ENCODE measurements at regions not wholly inside any gene's neighbourhood (a gene's known extent, or its start where the extent isn't known, plus 50 kb on each side); places are given as distances from the start of the nearest gene placed in this dataset.

GRCh38 chr11:69219991-69220390 lies 64.3 kb downstream of the SMIM38 start:
- dilution Hi-C loops (cut with MboI; ENCODE audit: extremely low pct_ligation_motif_present, low sequenced_read_pairs) = no loop called here
- Histone ChIP-seq H3K79me2 (ENCODE audit: control insufficient read depth, insufficient read depth, low read length) (no peaks in the 10 kb centered on the region), H2AFZ (ENCODE audit: control insufficient read depth, low read length) (no peak overlapping the region), H3K9ac (ENCODE audit: control insufficient read depth, extremely low read depth, insufficient read depth, low read length) (no peak overlapping the region), H3K27ac (ENCODE audit: control insufficient read depth, insufficient read depth, low read length) (no peak overlapping the region), H3K9me3 (ENCODE audit: control insufficient read depth, low read depth, low read length) (no peaks in the 10 kb centered on the region), H3K36me3 (ENCODE audit: control insufficient read depth in 2 of 2, extremely low read depth in 1 of 2, insufficient read depth in 2 of 2, low read length in 2 of 2) (no peaks in the 10 kb centered on the region), H4K20me1 (ENCODE audit: control insufficient read depth, extremely low read depth, insufficient read depth, low read length) (no peaks in the 10 kb centered on the region), H3K4me2 (ENCODE audit: control insufficient read depth, extremely low read depth, insufficient read depth, low read depth, low read length) (no peak overlapping the region), H3K27me3 (ENCODE audit: control insufficient read depth, extremely low read depth, insufficient read depth, low read length) (peaks cover 8% of the 10 kb centered on the region), H3K4me3 (ENCODE audit: control insufficient read depth in 2 of 3, extremely low read depth in 1 of 3, insufficient read depth in 2 of 3, low read depth in 1 of 3, low read length in 3 of 3) (no peak overlapping the region), H3K9me1 (ENCODE audit: control insufficient read depth, extremely low read depth, insufficient read depth, low read length) (no peaks in the 10 kb centered on the region), H3K4me1 (ENCODE audit: control insufficient read depth, extremely low read depth, insufficient read depth, low read length) (peaks cover 10% of the 10 kb centered on the region)
- TF ChIP-seq CTCF (optimal IDR thresholded peaks at IDR 0.05 in 1 of 3, IDR thresholded peaks at IDR 0.05 in 1 of 3, conservative IDR thresholded peaks at IDR 0.05 in 1 of 3; ENCODE audit: extremely low read depth in 1 of 3, insufficient read depth in 2 of 3, low read length in 3 of 3) = no peak
- no peak for TF ChIP-seq EZH2 (IDR thresholded peaks at IDR 0.05; ENCODE audit: low read length)
- no peak for DNase-seq (ENCODE audit: low read depth, low spot score)
- FAIRE-seq = no peak

GRCh38 chr11:69220561-69221051 lies 64.9 kb downstream of the SMIM38 start:
- Histone ChIP-seq H3K9me3 (ENCODE audit: control insufficient read depth, low read depth, low read length) (no peaks in the 10 kb centered on the region), H3K79me2 (ENCODE audit: control insufficient read depth, insufficient read depth, low read length) (no peaks in the 10 kb centered on the region), H2AFZ (ENCODE audit: control insufficient read depth, low read length) (no peak overlapping the region), H3K27ac (ENCODE audit: control insufficient read depth, insufficient read depth, low read length) (no peak overlapping the region), H3K27me3 (ENCODE audit: control insufficient read depth, extremely low read depth, insufficient read depth, low read length) (peaks cover 8% of the 10 kb centered on the region), H3K4me1 (ENCODE audit: control insufficient read depth, extremely low read depth, insufficient read depth, low read length) (peaks cover 8% of the 10 kb centered on the region), H3K36me3 (ENCODE audit: control insufficient read depth in 2 of 2, extremely low read depth in 1 of 2, insufficient read depth in 2 of 2, low read length in 2 of 2) (no peaks in the 10 kb centered on the region), H4K20me1 (ENCODE audit: control insufficient read depth, extremely low read depth, insufficient read depth, low read length) (no peaks in the 10 kb centered on the region), H3K9me1 (ENCODE audit: control insufficient read depth, extremely low read depth, insufficient read depth, low read length) (no peaks in the 10 kb centered on the region), H3K9ac (ENCODE audit: control insufficient read depth, extremely low read depth, insufficient read depth, low read length) (no peak overlapping the region), H3K4me2 (ENCODE audit: control insufficient read depth, extremely low read depth, insufficient read depth, low read depth, low read length) (no peak overlapping the region), H3K4me3 (ENCODE audit: control insufficient read depth in 2 of 3, extremely low read depth in 1 of 3, insufficient read depth in 2 of 3, low read depth in 1 of 3, low read length in 3 of 3) (no peak overlapping the region)
- TF ChIP-seq EZH2 (IDR thresholded peaks at IDR 0.05; ENCODE audit: low read length) (no peak), CTCF (optimal IDR thresholded peaks at IDR 0.05 in 1 of 3, IDR thresholded peaks at IDR 0.05 in 1 of 3, conservative IDR thresholded peaks at IDR 0.05 in 1 of 3; ENCODE audit: extremely low read depth in 1 of 3, insufficient read depth in 2 of 3, low read length in 3 of 3) (no peak)
- DNase-seq (ENCODE audit: low read depth, low spot score) (no peak), FAIRE-seq (no peak)
- dilution Hi-C loops (cut with MboI; ENCODE audit: extremely low pct_ligation_motif_present, low sequenced_read_pairs) = no loop called here
